ENCODE measurements at regions not wholly inside any gene's neighbourhood (a gene's known extent, or its start where the extent isn't known, plus 50 kb on each side); places are given as distances from the start of the nearest gene placed in this dataset.

DNA sequence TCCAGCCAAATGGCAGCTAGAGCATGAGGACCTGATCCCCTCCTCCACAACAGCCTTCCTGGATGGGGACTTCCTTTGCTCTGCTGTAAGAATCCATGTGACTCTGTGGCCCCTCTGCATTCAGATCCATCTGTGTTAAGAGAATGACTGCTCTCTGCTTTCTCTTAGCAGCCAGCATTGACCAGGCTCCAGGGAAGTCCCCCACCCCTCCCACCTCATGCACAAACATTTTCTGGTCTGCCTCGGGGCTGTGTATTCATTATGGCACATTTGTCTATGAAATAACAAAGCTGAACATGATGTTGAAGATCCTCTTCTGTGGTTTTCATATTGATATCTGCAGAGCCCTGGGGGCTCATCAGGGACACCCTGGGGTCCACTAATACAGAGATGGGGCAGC lies 201.7 kb downstream of the NUAK1 start:
- DNase-seq: no peak

GRCh38 chr12:105939181-105939721 lies 199.5 kb downstream of the NUAK1 start:
- DNase-seq: no peak

GRCh38 chr12:105942281-105942680 lies 196.5 kb downstream of the NUAK1 start:
- no peak for DNase-seq

- no peak for DNase-seq
Measured at GRCh38 chr12:105943525-105943924, 195.2 kb downstream of the NUAK1 start.

GRCh38 chr12:105944628-105945027 lies 194.1 kb downstream of the NUAK1 start:
- no peak for DNase-seq

DNA sequence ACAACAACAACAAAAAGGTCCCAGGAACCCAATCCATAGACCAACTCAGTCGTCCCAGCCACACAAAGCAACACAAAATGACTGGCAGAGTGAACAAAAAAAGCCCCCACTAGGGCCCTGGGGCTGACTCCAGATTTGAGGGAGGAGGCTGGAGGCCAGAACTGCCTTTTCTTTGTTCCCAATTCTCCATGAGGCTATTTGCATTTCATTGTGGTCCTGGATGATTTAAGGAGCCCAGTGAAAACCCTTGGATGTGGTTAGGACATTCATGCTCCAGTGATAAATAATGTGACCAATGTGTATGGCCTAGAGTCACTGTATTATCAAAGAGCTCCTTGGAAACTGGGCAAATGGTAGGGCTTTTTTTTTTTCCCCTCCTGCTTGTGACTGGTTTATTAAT lies 192.9 kb downstream of the NUAK1 start:
- DNase-seq: no peak

GRCh38 chr12:105946493-105946901 lies 192.3 kb downstream of the NUAK1 start:
- no peak for DNase-seq

GRCh38 chr12:105947906-105948305 lies 190.8 kb downstream of the NUAK1 start:
- DNase-seq: no peak

- no peak for DNase-seq
Measured at GRCh38 chr12:105948331-105948730, 190.4 kb downstream of the NUAK1 start.

- DNase-seq: no peak
Measured at GRCh38 chr12:105949391-105949790, 189.4 kb downstream of the NUAK1 start.

DNA sequence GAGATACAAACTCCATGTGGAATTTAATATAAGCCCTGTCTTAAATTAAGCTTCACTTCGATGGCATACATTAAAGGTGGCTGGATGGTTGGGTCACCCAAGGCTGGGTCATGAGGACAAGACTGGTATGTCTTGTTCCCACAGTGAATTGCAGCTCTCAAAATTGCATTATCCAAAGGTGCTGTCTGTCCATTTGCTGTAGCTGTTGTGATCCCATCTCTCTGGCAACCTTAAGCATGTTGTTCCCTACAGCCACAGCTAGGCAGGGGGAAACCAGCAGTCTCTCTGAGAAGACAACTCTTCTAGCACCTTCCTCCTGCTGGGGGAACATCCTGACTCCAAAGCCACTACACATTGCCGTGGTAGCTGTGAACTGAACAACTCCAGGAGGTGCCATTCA lies 187.0 kb downstream of the NUAK1 start:
- no peak for DNase-seq

GRCh38 chr12:105954951-105955931 lies 183.5 kb downstream of the NUAK1 start:
- no peak for DNase-seq

- DNase-seq: no peak
Measured at GRCh38 chr12:105955976-105956375, 182.8 kb downstream of the NUAK1 start.

- DNase-seq: peak; percentile 64 to 71
Measured at GRCh38 chr12:105956662-105957457, 181.9 kb downstream of the NUAK1 start.

DNA sequence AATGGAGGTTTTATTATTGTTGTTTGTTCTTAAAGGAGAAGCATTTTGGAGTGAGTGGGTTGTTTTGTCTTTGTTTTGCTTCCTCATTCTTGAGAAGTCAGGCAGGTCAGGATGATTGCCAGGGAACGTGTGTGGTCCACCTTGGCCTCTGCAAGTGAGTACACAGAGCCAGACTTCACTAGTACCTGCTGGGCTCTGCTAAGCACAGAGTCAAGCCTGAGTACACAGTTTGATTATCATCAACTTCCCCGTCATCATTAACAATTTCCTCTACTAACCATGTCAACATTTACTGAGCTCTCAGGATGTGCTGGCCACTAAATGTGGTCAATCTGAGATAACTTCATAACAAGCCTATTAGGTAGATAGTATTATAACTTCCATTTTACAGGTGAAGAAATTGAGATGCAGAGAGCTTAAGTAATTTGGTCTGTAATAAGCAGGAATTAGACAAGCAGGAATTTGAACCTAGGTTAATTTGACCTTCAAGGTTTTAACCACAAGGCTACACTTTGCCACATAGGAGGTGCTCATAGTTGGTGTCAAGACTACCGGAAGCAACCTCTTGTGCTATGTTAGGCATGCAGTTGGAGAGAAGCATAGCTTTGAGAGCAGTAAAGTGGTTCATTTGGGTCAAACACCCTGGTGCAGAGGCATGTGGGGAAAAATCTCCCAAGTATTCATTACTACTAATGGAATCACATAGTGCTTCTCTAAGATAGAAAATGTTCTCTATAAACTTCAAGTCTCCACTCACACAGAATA lies 178.3 kb downstream of the NUAK1 start:
- no peak for DNase-seq

GRCh38 chr12:105961821-105962671 lies 176.7 kb downstream of the NUAK1 start:
- DNase-seq: no peak

GRCh38 chr12:105967038-105967776 lies 171.5 kb downstream of the NUAK1 start:
- DNase-seq: no peak

- DNase-seq: no peak
Measured at GRCh38 chr12:105968025-105968424, 170.7 kb downstream of the NUAK1 start.

- DNase-seq: no peak
Measured at GRCh38 chr12:105970885-105971284, 167.9 kb downstream of the NUAK1 start.

- DNase-seq: no peak
Measured at GRCh38 chr12:105974738-105975137, 164.0 kb downstream of the NUAK1 start.

- DNase-seq: no peak
Measured at GRCh38 chr12:105975351-105975750, 163.4 kb downstream of the NUAK1 start.

Data from NCI-H187 (cell line).